Neural cell (in vitro differentiated cells): ENCODE measurements at regions not wholly inside any gene's neighbourhood (a gene's known extent, or its start where the extent isn't known, plus 50 kb on each side); places are given as distances from the start of the nearest gene placed in this dataset.

Source experiments
- H2AFZ ChIP-seq: fragments of 200-600, 300-800 bp; sonication (generic), shearing (Covaris generic); 2 replicates; pipeline ENCODE4 v1.6.0; 2014; ENCODE audit warnings: low read depth, mild to moderate bottlenecking, antibody characterized with exemption, low read length, moderate library complexity
- H3F3A ChIP-seq: fragments of 200-600 bp; shearing (Covaris generic); 2 replicates; pipeline ENCODE4 v1.6.1; 2016; ENCODE audit warnings: mild to moderate bottlenecking, moderate library complexity, mixed read lengths, antibody characterized with exemption, low read length; ENCODE audit not compliant: insufficient read depth, poor library complexity, severe bottlenecking
- H3K27ac ChIP-seq: fragments of 200-600, 300-800 bp; sonication (generic), shearing (Covaris generic); 2 replicates; pipeline ENCODE4 v1.5.1; 2014; ENCODE audit warnings: mild to moderate bottlenecking, low read length, moderate library complexity
- H3K27me3 ChIP-seq: fragments of 300-800, 200-600 bp; sonication (generic), shearing (Covaris generic); 2 replicates; pipeline ENCODE4 v1.6.0; 2014; ENCODE audit warnings: mild to moderate bottlenecking, low read depth, low read length, moderate library complexity; ENCODE audit not compliant: insufficient read depth
- H3K36me3 ChIP-seq: fragments of 300-800, 200-600 bp; sonication (generic), shearing (Covaris generic); 2 replicates; pipeline ENCODE4 v1.5.1; 2014; ENCODE audit warnings: mild to moderate bottlenecking, antibody characterized with exemption, low read length, moderate library complexity; ENCODE audit not compliant: insufficient read depth
- H3K4me2 ChIP-seq: fragments of 300-800, 200-600 bp; sonication (generic), shearing (Covaris generic); 2 replicates; pipeline ENCODE4 v1.6.0; 2014; ENCODE audit warnings: mild to moderate bottlenecking, low read length
- H3K4me3 ChIP-seq: fragments of 300-800, 200-600 bp; sonication (generic), shearing (Covaris generic); 2 replicates; pipeline ENCODE4 v1.5.1; 2014; ENCODE audit warnings: mild to moderate bottlenecking, low read length, moderate library complexity
- H3K79me2 ChIP-seq: fragments of 200-600 bp; shearing (Covaris generic); replicated peaks from 2 replicates; pipeline ENCODE4 v1.6.0; 2014; ENCODE audit warnings: mild to moderate bottlenecking, low read length, moderate library complexity; ENCODE audit not compliant: insufficient read depth
- H3K9ac ChIP-seq: fragments of 300-800, 200-600 bp; sonication (generic), shearing (Covaris generic); 2 replicates; pipeline ENCODE4 v1.6.1; 2016; ENCODE audit warnings: mild to moderate bottlenecking, low read length, mixed read lengths
- H3K9me2 ChIP-seq: fragments of 200-600 bp; shearing (Covaris generic); 2 replicates; pipeline ENCODE4 v1.6.1; 2016; ENCODE audit warnings: mild to moderate bottlenecking, low read length, mixed read lengths; ENCODE audit not compliant: insufficient read depth
- H3K9me3 ChIP-seq: fragments of 200-600, 300-800 bp; sonication (generic), shearing (Covaris generic); 2 replicates; pipeline ENCODE4 v1.6.1; 2016; ENCODE audit warnings: mild to moderate bottlenecking, mixed run types, low read length, moderate library complexity, mixed read lengths
- H4K20me1 ChIP-seq: fragments of 200-600 bp; shearing (Covaris generic); 2 replicates; pipeline ENCODE4 v1.6.1; 2016; ENCODE audit warnings: mild to moderate bottlenecking, mixed run types; ENCODE audit not compliant: insufficient read depth
- EP300 ChIP-seq: fragments of 450-650 bp; conservative IDR thresholded peaks from 2 replicates; pipeline ENCODE4 v1.6.1; 2014; ENCODE audit warnings: antibody characterized with exemption, mild to moderate bottlenecking, moderate library complexity; ENCODE audit not compliant: poor library complexity, severe bottlenecking
- EZH2 ChIP-seq: fragments of 200-600, 300-800 bp; shearing (Covaris generic), sonication (generic); IDR thresholded peaks from 2 replicates; pipeline ENCODE4 v1.6.1; 2014; ENCODE audit warnings: antibody characterized with exemption, low read length, borderline replicate concordance, mild to moderate bottlenecking; ENCODE audit not compliant: insufficient read depth, poor library complexity, severe bottlenecking
- MXI1 ChIP-seq: fragments of 450-650 bp; conservative IDR thresholded peaks from 2 replicates; pipeline ENCODE4 v1.6.1; 2014; ENCODE audit warnings: antibody characterized with exemption, mild to moderate bottlenecking; ENCODE audit not compliant: poor library complexity, severe bottlenecking
- POLR2AphosphoS5 ChIP-seq: IDR thresholded peaks from 2 replicates; pipeline ENCODE4 v1.6.1; 2012
- RAD21 ChIP-seq: fragments of 450-650 bp; conservative IDR thresholded peaks from 2 replicates; pipeline ENCODE4 v1.6.1; 2014; ENCODE audit warnings: antibody characterized with exemption, mild to moderate bottlenecking, moderate library complexity
- SMC3 ChIP-seq: fragments of 450-650 bp; conservative IDR thresholded peaks from 2 replicates; pipeline ENCODE4 v1.6.1; 2014; ENCODE audit warnings: antibody characterized with exemption, mild to moderate bottlenecking, moderate library complexity; ENCODE audit not compliant: poor library complexity
- TAF1 ChIP-seq: IDR thresholded peaks from 2 replicates; pipeline ENCODE4 v1.6.1; 2012; ENCODE audit warnings: low read depth
- TF ChIP-seq, protein P1 (sequence below): fragments of 450-650 bp; IDR thresholded peaks from 2 replicates; pipeline ENCODE4 v1.5.1; 2014; ENCODE audit warnings: antibody characterized with exemption, mild to moderate bottlenecking, moderate library complexity; ENCODE audit not compliant: poor library complexity, severe bottlenecking
- TF ChIP-seq, protein P2 (sequence below): IDR thresholded peaks from 2 replicates; pipeline ENCODE4 v1.6.1; 2012; ENCODE audit warnings: borderline replicate concordance

DNA sequence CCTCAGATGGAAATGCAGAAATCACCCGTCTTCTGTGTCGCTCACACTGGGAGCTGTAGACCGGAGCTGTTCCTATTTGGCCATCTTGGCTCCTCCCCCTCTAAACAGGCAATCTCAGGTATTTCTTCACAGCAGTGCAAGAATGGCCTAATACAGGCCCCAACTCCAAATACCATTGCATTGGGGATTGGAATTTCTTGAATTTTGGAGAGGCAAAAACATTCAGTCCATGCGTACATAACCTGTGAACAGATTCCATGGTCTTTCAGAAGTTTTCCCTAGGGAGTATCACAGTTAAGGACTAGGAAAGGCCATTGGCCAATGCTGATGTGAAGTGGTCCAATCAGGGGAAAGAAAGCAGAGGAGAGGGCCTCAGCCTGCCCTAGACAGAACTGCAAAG lies 128.2 kb upstream of the NOCT start:
- Histone ChIP-seq H3K27ac (no peak overlapping the region), H3K79me2 (no peaks in the 10 kb centered on the region), H3K9me3 (peaks cover 4% of the 10 kb centered on the region), H2AFZ (no peak overlapping the region), H3K27me3 (no peaks in the 10 kb centered on the region), H4K20me1 (no peaks in the 10 kb centered on the region), H3F3A (no peaks in the 10 kb centered on the region), H3K4me3 (no peak overlapping the region), H3K36me3 (no peaks in the 10 kb centered on the region), H3K4me2 (no peak overlapping the region), H3K9me2 (no peaks in the 10 kb centered on the region), H3K9ac (no peak overlapping the region)
- no peak for TF ChIP-seq POLR2AphosphoS5
- no peak for TF ChIP-seq RAD21
- TF ChIP-seq, protein P1, sequence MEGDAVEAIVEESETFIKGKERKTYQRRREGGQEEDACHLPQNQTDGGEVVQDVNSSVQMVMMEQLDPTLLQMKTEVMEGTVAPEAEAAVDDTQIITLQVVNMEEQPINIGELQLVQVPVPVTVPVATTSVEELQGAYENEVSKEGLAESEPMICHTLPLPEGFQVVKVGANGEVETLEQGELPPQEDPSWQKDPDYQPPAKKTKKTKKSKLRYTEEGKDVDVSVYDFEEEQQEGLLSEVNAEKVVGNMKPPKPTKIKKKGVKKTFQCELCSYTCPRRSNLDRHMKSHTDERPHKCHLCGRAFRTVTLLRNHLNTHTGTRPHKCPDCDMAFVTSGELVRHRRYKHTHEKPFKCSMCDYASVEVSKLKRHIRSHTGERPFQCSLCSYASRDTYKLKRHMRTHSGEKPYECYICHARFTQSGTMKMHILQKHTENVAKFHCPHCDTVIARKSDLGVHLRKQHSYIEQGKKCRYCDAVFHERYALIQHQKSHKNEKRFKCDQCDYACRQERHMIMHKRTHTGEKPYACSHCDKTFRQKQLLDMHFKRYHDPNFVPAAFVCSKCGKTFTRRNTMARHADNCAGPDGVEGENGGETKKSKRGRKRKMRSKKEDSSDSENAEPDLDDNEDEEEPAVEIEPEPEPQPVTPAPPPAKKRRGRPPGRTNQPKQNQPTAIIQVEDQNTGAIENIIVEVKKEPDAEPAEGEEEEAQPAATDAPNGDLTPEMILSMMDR: no peak
- TF ChIP-seq, protein P2, sequence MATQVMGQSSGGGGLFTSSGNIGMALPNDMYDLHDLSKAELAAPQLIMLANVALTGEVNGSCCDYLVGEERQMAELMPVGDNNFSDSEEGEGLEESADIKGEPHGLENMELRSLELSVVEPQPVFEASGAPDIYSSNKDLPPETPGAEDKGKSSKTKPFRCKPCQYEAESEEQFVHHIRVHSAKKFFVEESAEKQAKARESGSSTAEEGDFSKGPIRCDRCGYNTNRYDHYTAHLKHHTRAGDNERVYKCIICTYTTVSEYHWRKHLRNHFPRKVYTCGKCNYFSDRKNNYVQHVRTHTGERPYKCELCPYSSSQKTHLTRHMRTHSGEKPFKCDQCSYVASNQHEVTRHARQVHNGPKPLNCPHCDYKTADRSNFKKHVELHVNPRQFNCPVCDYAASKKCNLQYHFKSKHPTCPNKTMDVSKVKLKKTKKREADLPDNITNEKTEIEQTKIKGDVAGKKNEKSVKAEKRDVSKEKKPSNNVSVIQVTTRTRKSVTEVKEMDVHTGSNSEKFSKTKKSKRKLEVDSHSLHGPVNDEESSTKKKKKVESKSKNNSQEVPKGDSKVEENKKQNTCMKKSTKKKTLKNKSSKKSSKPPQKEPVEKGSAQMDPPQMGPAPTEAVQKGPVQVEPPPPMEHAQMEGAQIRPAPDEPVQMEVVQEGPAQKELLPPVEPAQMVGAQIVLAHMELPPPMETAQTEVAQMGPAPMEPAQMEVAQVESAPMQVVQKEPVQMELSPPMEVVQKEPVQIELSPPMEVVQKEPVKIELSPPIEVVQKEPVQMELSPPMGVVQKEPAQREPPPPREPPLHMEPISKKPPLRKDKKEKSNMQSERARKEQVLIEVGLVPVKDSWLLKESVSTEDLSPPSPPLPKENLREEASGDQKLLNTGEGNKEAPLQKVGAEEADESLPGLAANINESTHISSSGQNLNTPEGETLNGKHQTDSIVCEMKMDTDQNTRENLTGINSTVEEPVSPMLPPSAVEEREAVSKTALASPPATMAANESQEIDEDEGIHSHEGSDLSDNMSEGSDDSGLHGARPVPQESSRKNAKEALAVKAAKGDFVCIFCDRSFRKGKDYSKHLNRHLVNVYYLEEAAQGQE: no peak
- no peak for TF ChIP-seq TAF1
- no peak for TF ChIP-seq MXI1
- TF ChIP-seq EP300: no peak
- no peak for TF ChIP-seq SMC3
- no peak for TF ChIP-seq EZH2

DNA sequence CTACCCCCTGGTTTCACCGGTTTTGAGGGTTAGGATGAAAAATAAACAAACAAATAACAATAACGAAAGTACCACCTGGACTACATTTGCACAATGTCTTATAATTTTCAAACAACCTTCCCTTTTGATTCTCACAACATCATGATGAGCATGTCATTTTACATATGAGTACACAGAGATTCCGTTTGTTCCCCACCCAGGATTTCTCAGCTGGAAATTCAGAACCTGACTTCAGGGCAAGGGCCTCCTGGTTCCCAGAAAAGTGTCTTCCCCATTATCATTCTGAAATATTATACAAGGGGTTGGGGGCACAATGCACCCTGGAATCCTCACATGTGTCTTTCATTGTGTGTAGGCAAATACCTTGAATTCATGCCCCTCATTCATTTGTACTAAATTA lies 135.8 kb upstream of the NOCT start:
- no peaks in the 10 kb centered on the region for H4K20me1 ChIP-seq
- H3K4me3 ChIP-seq: no peak overlapping the region
- no peaks in the 10 kb centered on the region for H3K27me3 ChIP-seq
- H3K9me3 ChIP-seq: no peaks in the 10 kb centered on the region
- TF ChIP-seq, protein P1: no peak
- H3K27ac ChIP-seq: no peak overlapping the region
- no peaks in the 10 kb centered on the region for H3F3A ChIP-seq
- H2AFZ ChIP-seq: no peak overlapping the region
- no peaks in the 10 kb centered on the region for H3K79me2 ChIP-seq
- H3K9me2 ChIP-seq: no peaks in the 10 kb centered on the region
- no peak overlapping the region for H3K9ac ChIP-seq
- no peak overlapping the region for H3K4me2 ChIP-seq
- no peaks in the 10 kb centered on the region for H3K36me3 ChIP-seq
